ENCODE measurements at regions not wholly inside any gene's neighbourhood (a gene's known extent, or its start where the extent isn't known, plus 50 kb on each side); places are given as distances from the start of the nearest gene placed in this dataset.

- DNase-seq (ENCODE audit: low read depth in 1 of 2, low spot score in 1 of 2) (no peak), ATAC-seq (no peak), FAIRE-seq (no peak)
- no peak for TF ChIP-seq ATOH8 (CRISPR knock-in tag; IDR thresholded peaks at IDR 0.05; ENCODE audit: low read depth)
- TF ChIP-seq HES2 (IDR thresholded peaks at IDR 0.05): no peak
- 2% methylated on average over 2 of the region's 2 CpGs for WGBS (ENCODE audit: missing lambda C conversion rate)
- CTCF ChIA-PET: no interaction called here
- Histone ChIP-seq H3K4me1 (no peaks in the 10 kb centered on the region), H3K9me3 (no peaks in the 10 kb centered on the region), H3K4me2 (no peak overlapping the region), H3K4me3 (no peak overlapping the region), H3K27ac (no peak overlapping the region)
- POLR2A ChIA-PET: no interaction called here
Observed at GRCh38 chrX:7640392-7640791, 202.6 kb upstream of the VCX start.

- H3K27ac ChIP-seq: no peak overlapping the region
- CTCF ChIA-PET: no interaction called here
- peak; percentile 54 for FAIRE-seq
- no peak for ATAC-seq
- H3K4me3 ChIP-seq: no peak overlapping the region
- WGBS (ENCODE audit: missing lambda C conversion rate): 26% methylated on average over 7 of the region's 7 CpGs
- no peaks in the 10 kb centered on the region for H3K9me3 ChIP-seq
- H3K4me2 ChIP-seq: no peak overlapping the region
- POLR2A ChIA-PET: no interaction called here
- no peak for DNase-seq (ENCODE audit: low read depth in 1 of 2, low spot score in 1 of 2)
- TF ChIP-seq HOXB5 (CRISPR knock-in tag; IDR thresholded peaks at IDR 0.05) (no peak), JUN (IDR thresholded peaks at IDR 0.05) (no peak), EHMT2 (IDR thresholded peaks at IDR 0.05; ENCODE audit: low read depth) (no peak), NR3C1 (IDR thresholded peaks at IDR 0.05) (no peak), EP300 (IDR thresholded peaks at IDR 0.05) (no peak)
- H3K4me1 ChIP-seq: no peaks in the 10 kb centered on the region
Observed at GRCh38 chrX:7638078-7638710, 204.8 kb upstream of the VCX start.

GRCh38 chrX:7637066-7637465, 205.9 kb upstream of the VCX start:
- 8% methylated on average over 3 of the region's 3 CpGs for WGBS (ENCODE audit: missing lambda C conversion rate)
- DNase-seq (ENCODE audit: low read depth in 1 of 2, low spot score in 1 of 2): no peak
- CTCF ChIA-PET: no interaction called here
- H3K27ac ChIP-seq: no peak overlapping the region
- ATAC-seq: no peak
- no peak for FAIRE-seq
- no peaks in the 10 kb centered on the region for H3K4me1 ChIP-seq
- H3K4me2 ChIP-seq: no peak overlapping the region
- POLR2A ChIA-PET: no interaction called here
- TF ChIP-seq FOXS1 (CRISPR knock-in tag; IDR thresholded peaks at IDR 0.05): no peak
- no peak for TF ChIP-seq HMGXB4 (CRISPR knock-in tag; IDR thresholded peaks at IDR 0.05; ENCODE audit: borderline replicate concordance)
- no peak for TF ChIP-seq HDAC2 (IDR thresholded peaks at IDR 0.05)
- no peak for TF ChIP-seq CBX8 (IDR thresholded peaks at IDR 0.05)
- no peak for TF ChIP-seq BCL3 (IDR thresholded peaks at IDR 0.05)
- no peak for TF ChIP-seq KDM5A (IDR thresholded peaks at IDR 0.05)
- no peak for TF ChIP-seq CTCF (IDR thresholded peaks at IDR 0.05)
- TF ChIP-seq SMC3 (IDR thresholded peaks at IDR 0.05): no peak
- no peak for TF ChIP-seq FOSL2 (IDR thresholded peaks at IDR 0.05)
- no peak for TF ChIP-seq FOSL2 (CRISPR knock-in tag; IDR thresholded peaks at IDR 0.05)
- TF ChIP-seq MYC (IDR thresholded peaks at IDR 0.05; ENCODE audit: borderline replicate concordance, low read length): no peak
- TF ChIP-seq POLR2AphosphoS2 (conservative IDR thresholded peaks at IDR 0.05; ENCODE audit: low read length): no peak
- no peak for TF ChIP-seq EHF (CRISPR knock-in tag; IDR thresholded peaks at IDR 0.05)
- H3K9me3 ChIP-seq: no peaks in the 10 kb centered on the region
- no peak overlapping the region for H3K4me3 ChIP-seq
